ENCODE measurements at regions not wholly inside any gene's neighbourhood (a gene's known extent, or its start where the extent isn't known, plus 50 kb on each side); places are given as distances from the start of the nearest gene placed in this dataset.

GRCh38 chr6:4272996-4273395 lies 137.6 kb upstream of the ECI2 start:
- no peaks in the 10 kb centered on the region for H3K9me2 ChIP-seq (replicated peaks; ENCODE audit: insufficient read depth, low read length)
- DNase-seq: no peak
- H3K4me1 ChIP-seq (ENCODE audit: low read length): no peaks in the 10 kb centered on the region
- H3K27me3 ChIP-seq (ENCODE audit: low read length): no peaks in the 10 kb centered on the region
- H3K79me2 ChIP-seq (ENCODE audit: low read length): no peaks in the 10 kb centered on the region
- H2AFZ ChIP-seq (ENCODE audit: low read length): no peak overlapping the region
- H3K36me3 ChIP-seq (ENCODE audit: insufficient read depth, low read length): no peaks in the 10 kb centered on the region
- no peak overlapping the region for H3K4me2 ChIP-seq (ENCODE audit: low read depth, low read length, poor library complexity, severe bottlenecking)
- no peak overlapping the region for H3K9ac ChIP-seq (ENCODE audit: low read length)
- H4K20me1 ChIP-seq (ENCODE audit: insufficient read depth, low read depth, low read length): no peaks in the 10 kb centered on the region
- no peaks in the 10 kb centered on the region for H3K9me3 ChIP-seq (ENCODE audit: low read length)
- no peak overlapping the region for H3K27ac ChIP-seq (ENCODE audit: low read length)
- no peak overlapping the region for H3K4me3 ChIP-seq (ENCODE audit: low read length)

GRCh38 chr6:4271761-4272470 lies 136.5 kb upstream of the ECI2 start:
- H3K4me3 ChIP-seq (ENCODE audit: low read length): no peak overlapping the region
- no peak overlapping the region for H3K4me2 ChIP-seq (ENCODE audit: low read depth, low read length, poor library complexity, severe bottlenecking)
- H3K79me2 ChIP-seq (ENCODE audit: low read length): no peaks in the 10 kb centered on the region
- no peak overlapping the region for H3K27ac ChIP-seq (ENCODE audit: low read length)
- no peaks in the 10 kb centered on the region for H3K36me3 ChIP-seq (ENCODE audit: insufficient read depth, low read length)
- no peaks in the 10 kb centered on the region for H3K9me3 ChIP-seq (ENCODE audit: low read length)
- H3K4me1 ChIP-seq (ENCODE audit: low read length): no peaks in the 10 kb centered on the region
- H4K20me1 ChIP-seq (ENCODE audit: insufficient read depth, low read depth, low read length): no peaks in the 10 kb centered on the region
- H3K27me3 ChIP-seq (ENCODE audit: low read length): no peaks in the 10 kb centered on the region
- no peak overlapping the region for H2AFZ ChIP-seq (ENCODE audit: low read length)
- no peak for DNase-seq
- no peak overlapping the region for H3K9ac ChIP-seq (ENCODE audit: low read length)
- H3K9me2 ChIP-seq (replicated peaks; ENCODE audit: insufficient read depth, low read length): no peaks in the 10 kb centered on the region

GRCh38 chr6:4270776-4271175 lies 135.4 kb upstream of the ECI2 start:
- Histone ChIP-seq H3K4me1 (ENCODE audit: low read length) (no peaks in the 10 kb centered on the region), H2AFZ (ENCODE audit: low read length) (no peak overlapping the region), H3K4me3 (ENCODE audit: low read length) (no peak overlapping the region), H3K4me2 (ENCODE audit: low read depth, low read length, poor library complexity, severe bottlenecking) (no peak overlapping the region), H4K20me1 (ENCODE audit: insufficient read depth, low read depth, low read length) (no peaks in the 10 kb centered on the region), H3K9me2 (replicated peaks; ENCODE audit: insufficient read depth, low read length) (no peaks in the 10 kb centered on the region), H3K27ac (ENCODE audit: low read length) (no peak overlapping the region), H3K9me3 (ENCODE audit: low read length) (no peaks in the 10 kb centered on the region), H3K9ac (ENCODE audit: low read length) (no peak overlapping the region), H3K36me3 (ENCODE audit: insufficient read depth, low read length) (no peaks in the 10 kb centered on the region), H3K79me2 (ENCODE audit: low read length) (no peaks in the 10 kb centered on the region), H3K27me3 (ENCODE audit: low read length) (no peaks in the 10 kb centered on the region)
- DNase-seq: no peak

GRCh38 chr6:4270001-4270400 lies 134.6 kb upstream of the ECI2 start:
- H3K27ac ChIP-seq (ENCODE audit: low read length): no peak overlapping the region
- no peak overlapping the region for H3K4me2 ChIP-seq (ENCODE audit: low read depth, low read length, poor library complexity, severe bottlenecking)
- H3K9me3 ChIP-seq (ENCODE audit: low read length): no peaks in the 10 kb centered on the region
- no peak overlapping the region for H3K4me3 ChIP-seq (ENCODE audit: low read length)
- no peaks in the 10 kb centered on the region for H3K79me2 ChIP-seq (ENCODE audit: low read length)
- H3K4me1 ChIP-seq (ENCODE audit: low read length): no peaks in the 10 kb centered on the region
- no peaks in the 10 kb centered on the region for H3K9me2 ChIP-seq (replicated peaks; ENCODE audit: insufficient read depth, low read length)
- H2AFZ ChIP-seq (ENCODE audit: low read length): no peak overlapping the region
- no peaks in the 10 kb centered on the region for H4K20me1 ChIP-seq (ENCODE audit: insufficient read depth, low read depth, low read length)
- no peak overlapping the region for H3K9ac ChIP-seq (ENCODE audit: low read length)
- H3K36me3 ChIP-seq (ENCODE audit: insufficient read depth, low read length): no peaks in the 10 kb centered on the region
- H3K27me3 ChIP-seq (ENCODE audit: low read length): no peaks in the 10 kb centered on the region
- DNase-seq: no peak

GRCh38 chr6:4268171-4268570 lies 132.8 kb upstream of the ECI2 start:
- Histone ChIP-seq H4K20me1 (ENCODE audit: insufficient read depth, low read depth, low read length) (no peaks in the 10 kb centered on the region), H2AFZ (ENCODE audit: low read length) (no peak overlapping the region), H3K27me3 (ENCODE audit: low read length) (no peaks in the 10 kb centered on the region), H3K79me2 (ENCODE audit: low read length) (no peaks in the 10 kb centered on the region), H3K9ac (ENCODE audit: low read length) (no peak overlapping the region), H3K4me1 (ENCODE audit: low read length) (no peaks in the 10 kb centered on the region), H3K4me3 (ENCODE audit: low read length) (no peak overlapping the region), H3K9me2 (replicated peaks; ENCODE audit: insufficient read depth, low read length) (no peaks in the 10 kb centered on the region), H3K9me3 (ENCODE audit: low read length) (no peaks in the 10 kb centered on the region), H3K4me2 (ENCODE audit: low read depth, low read length, poor library complexity, severe bottlenecking) (no peak overlapping the region), H3K36me3 (ENCODE audit: insufficient read depth, low read length) (no peaks in the 10 kb centered on the region), H3K27ac (ENCODE audit: low read length) (no peak overlapping the region)
- no peak for DNase-seq

GRCh38 chr6:4265740-4266139 lies 130.4 kb upstream of the ECI2 start:
- H3K79me2 ChIP-seq (ENCODE audit: low read length): no peaks in the 10 kb centered on the region
- H3K27ac ChIP-seq (ENCODE audit: low read length): no peak overlapping the region
- H3K36me3 ChIP-seq (ENCODE audit: insufficient read depth, low read length): no peaks in the 10 kb centered on the region
- no peak overlapping the region for H2AFZ ChIP-seq (ENCODE audit: low read length)
- H3K4me3 ChIP-seq (ENCODE audit: low read length): no peak overlapping the region
- no peaks in the 10 kb centered on the region for H4K20me1 ChIP-seq (ENCODE audit: insufficient read depth, low read depth, low read length)
- H3K9ac ChIP-seq (ENCODE audit: low read length): no peak overlapping the region
- H3K9me2 ChIP-seq (replicated peaks; ENCODE audit: insufficient read depth, low read length): no peaks in the 10 kb centered on the region
- H3K27me3 ChIP-seq (ENCODE audit: low read length): no peaks in the 10 kb centered on the region
- no peak overlapping the region for H3K4me2 ChIP-seq (ENCODE audit: low read depth, low read length, poor library complexity, severe bottlenecking)
- no peaks in the 10 kb centered on the region for H3K9me3 ChIP-seq (ENCODE audit: low read length)
- no peak for DNase-seq
- no peaks in the 10 kb centered on the region for H3K4me1 ChIP-seq (ENCODE audit: low read length)

GRCh38 chr6:4264601-4265000 lies 129.2 kb upstream of the ECI2 start:
- Histone ChIP-seq H2AFZ (ENCODE audit: low read length) (no peak overlapping the region), H3K9ac (ENCODE audit: low read length) (no peak overlapping the region), H4K20me1 (ENCODE audit: insufficient read depth, low read depth, low read length) (no peaks in the 10 kb centered on the region), H3K79me2 (ENCODE audit: low read length) (no peaks in the 10 kb centered on the region), H3K36me3 (ENCODE audit: insufficient read depth, low read length) (no peaks in the 10 kb centered on the region), H3K27me3 (ENCODE audit: low read length) (no peaks in the 10 kb centered on the region), H3K4me2 (ENCODE audit: low read depth, low read length, poor library complexity, severe bottlenecking) (no peak overlapping the region), H3K27ac (ENCODE audit: low read length) (no peak overlapping the region), H3K9me3 (ENCODE audit: low read length) (no peaks in the 10 kb centered on the region), H3K9me2 (replicated peaks; ENCODE audit: insufficient read depth, low read length) (no peaks in the 10 kb centered on the region), H3K4me1 (ENCODE audit: low read length) (no peaks in the 10 kb centered on the region), H3K4me3 (ENCODE audit: low read length) (no peak overlapping the region)
- no peak for DNase-seq

GRCh38 chr6:4264081-4264480 lies 128.7 kb upstream of the ECI2 start:
- H3K9me2 ChIP-seq (replicated peaks; ENCODE audit: insufficient read depth, low read length): no peaks in the 10 kb centered on the region

More at GRCh38 chr6:4264081-4264480, 128.7 kb upstream of the ECI2 start:
- Histone ChIP-seq H3K9me3 (ENCODE audit: low read length) (no peaks in the 10 kb centered on the region), H3K36me3 (ENCODE audit: insufficient read depth, low read length) (no peaks in the 10 kb centered on the region), H3K27ac (ENCODE audit: low read length) (no peak overlapping the region), H4K20me1 (ENCODE audit: insufficient read depth, low read depth, low read length) (no peaks in the 10 kb centered on the region), H2AFZ (ENCODE audit: low read length) (no peak overlapping the region), H3K27me3 (ENCODE audit: low read length) (no peaks in the 10 kb centered on the region), H3K4me2 (ENCODE audit: low read depth, low read length, poor library complexity, severe bottlenecking) (no peak overlapping the region), H3K9ac (ENCODE audit: low read length) (no peak overlapping the region), H3K79me2 (ENCODE audit: low read length) (no peaks in the 10 kb centered on the region), H3K4me1 (ENCODE audit: low read length) (no peaks in the 10 kb centered on the region), H3K4me3 (ENCODE audit: low read length) (no peak overlapping the region)
- no peak for DNase-seq
